ENCODE measurements at regions not wholly inside any gene's neighbourhood (a gene's known extent, or its start where the extent isn't known, plus 50 kb on each side); places are given as distances from the start of the nearest gene placed in this dataset.

DNA sequence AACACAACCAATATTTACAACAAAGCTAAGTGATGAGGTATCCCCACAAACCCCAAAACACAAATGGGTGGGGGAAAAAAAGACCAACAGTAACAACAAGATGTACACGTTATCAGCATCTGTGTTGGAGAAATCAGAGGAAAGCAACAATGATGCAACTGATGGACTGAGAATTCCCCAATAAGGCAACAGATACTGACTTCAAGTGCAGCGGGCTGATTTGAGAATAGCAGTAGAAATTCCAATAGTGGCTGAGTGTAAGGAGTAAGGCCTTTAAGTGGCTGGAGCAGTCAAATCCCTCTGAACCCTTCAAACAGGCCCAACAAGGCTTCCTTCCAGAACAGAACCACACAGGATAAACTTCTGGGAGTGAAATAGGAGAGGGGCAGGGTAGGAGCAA, 97.6 kb downstream of the TM2D1 start:
- Histone ChIP-seq H3K27ac (ENCODE audit: extremely low read depth, low read depth, low read length) (no peak overlapping the region), H3K4me3 (ENCODE audit: low read depth, low read length) (no peak overlapping the region), H3K9me3 (ENCODE audit: control insufficient read depth, insufficient read depth, low read depth, low read length) (no peaks in the 10 kb centered on the region), H3K36me3 (ENCODE audit: control insufficient read depth in 2 of 2, insufficient read depth in 1 of 2, low read length in 2 of 2) (no peaks in the 10 kb centered on the region), H3K4me1 (ENCODE audit: control insufficient read depth, insufficient read depth, low read length) (no peaks in the 10 kb centered on the region)
- TF ChIP-seq ZNF654 (tag by site-specific recombination; IDR thresholded peaks at IDR 0.05; ENCODE audit: low read depth) (no peak), ZIC2 (tag by site-specific recombination; IDR thresholded peaks at IDR 0.05) (no peak), MZF1 (tag by site-specific recombination; IDR thresholded peaks at IDR 0.05; ENCODE audit: borderline replicate concordance) (no peak), WT1 (tag by site-specific recombination; IDR thresholded peaks at IDR 0.05) (no peak), OSR2 (tag by site-specific recombination; IDR thresholded peaks at IDR 0.05) (no peak)
- TF ChIP-seq, protein P1, sequence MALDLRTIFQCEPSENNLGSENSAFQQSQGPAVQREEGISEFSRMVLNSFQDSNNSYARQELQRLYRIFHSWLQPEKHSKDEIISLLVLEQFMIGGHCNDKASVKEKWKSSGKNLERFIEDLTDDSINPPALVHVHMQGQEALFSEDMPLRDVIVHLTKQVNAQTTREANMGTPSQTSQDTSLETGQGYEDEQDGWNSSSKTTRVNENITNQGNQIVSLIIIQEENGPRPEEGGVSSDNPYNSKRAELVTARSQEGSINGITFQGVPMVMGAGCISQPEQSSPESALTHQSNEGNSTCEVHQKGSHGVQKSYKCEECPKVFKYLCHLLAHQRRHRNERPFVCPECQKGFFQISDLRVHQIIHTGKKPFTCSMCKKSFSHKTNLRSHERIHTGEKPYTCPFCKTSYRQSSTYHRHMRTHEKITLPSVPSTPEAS (tag by site-specific recombination; IDR thresholded peaks at IDR 0.05), result no peak
- CTCF ChIA-PET, result no interaction called here
- POLR2A ChIA-PET, result no interaction called here

DNA sequence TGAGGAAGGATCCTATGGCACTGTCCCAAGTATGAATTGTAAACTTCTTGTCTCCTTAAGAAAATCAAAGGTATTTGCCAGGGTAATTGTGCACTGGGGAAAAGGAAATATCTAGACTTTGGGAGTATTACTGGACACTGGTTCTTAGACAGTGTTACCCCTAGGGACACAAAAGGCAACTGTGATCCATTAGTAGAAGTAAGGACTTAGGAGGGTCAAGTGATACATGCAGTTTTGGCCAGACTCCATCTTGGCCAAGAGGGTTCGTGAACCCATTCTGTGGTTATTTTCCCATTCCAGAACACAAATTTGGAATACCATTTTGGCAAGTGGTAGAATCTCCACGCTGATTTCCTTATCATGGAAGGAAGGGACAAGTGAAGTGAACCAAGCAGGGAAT, 98.1 kb downstream of the TM2D1 start:
- no peaks in the 10 kb centered on the region for H3K4me1 ChIP-seq (ENCODE audit: control insufficient read depth, insufficient read depth, low read length)
- H3K36me3 ChIP-seq (ENCODE audit: control insufficient read depth in 2 of 2, insufficient read depth in 1 of 2, low read length in 2 of 2), result no peaks in the 10 kb centered on the region
- H3K9me3 ChIP-seq (ENCODE audit: control insufficient read depth, insufficient read depth, low read depth, low read length), result no peaks in the 10 kb centered on the region
- TF ChIP-seq ZNF549 (tag by site-specific recombination; IDR thresholded peaks at IDR 0.05) (no peak), ZNF214 (tag by site-specific recombination; IDR thresholded peaks at IDR 0.05; ENCODE audit: borderline replicate concordance) (no peak), KLF7 (tag by site-specific recombination; IDR thresholded peaks at IDR 0.05; ENCODE audit: borderline replicate concordance) (no peak), ZNF169 (tag by site-specific recombination; IDR thresholded peaks at IDR 0.05) (no peak), ZBTB7A (tag by site-specific recombination; IDR thresholded peaks at IDR 0.05; ENCODE audit: low read depth) (no peak), ZNF133 (tag by site-specific recombination; IDR thresholded peaks at IDR 0.05) (no peak)
- TF ChIP-seq, protein P2, sequence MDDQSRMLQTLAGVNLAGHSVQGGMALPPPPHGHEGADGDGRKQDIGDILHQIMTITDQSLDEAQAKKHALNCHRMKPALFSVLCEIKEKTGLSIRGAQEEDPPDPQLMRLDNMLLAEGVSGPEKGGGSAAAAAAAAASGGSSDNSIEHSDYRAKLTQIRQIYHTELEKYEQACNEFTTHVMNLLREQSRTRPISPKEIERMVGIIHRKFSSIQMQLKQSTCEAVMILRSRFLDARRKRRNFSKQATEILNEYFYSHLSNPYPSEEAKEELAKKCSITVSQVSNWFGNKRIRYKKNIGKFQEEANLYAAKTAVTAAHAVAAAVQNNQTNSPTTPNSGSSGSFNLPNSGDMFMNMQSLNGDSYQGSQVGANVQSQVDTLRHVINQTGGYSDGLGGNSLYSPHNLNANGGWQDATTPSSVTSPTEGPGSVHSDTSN (CRISPR knock-in tag; IDR thresholded peaks at IDR 0.05), result no peak
- TF ChIP-seq, protein P3, sequence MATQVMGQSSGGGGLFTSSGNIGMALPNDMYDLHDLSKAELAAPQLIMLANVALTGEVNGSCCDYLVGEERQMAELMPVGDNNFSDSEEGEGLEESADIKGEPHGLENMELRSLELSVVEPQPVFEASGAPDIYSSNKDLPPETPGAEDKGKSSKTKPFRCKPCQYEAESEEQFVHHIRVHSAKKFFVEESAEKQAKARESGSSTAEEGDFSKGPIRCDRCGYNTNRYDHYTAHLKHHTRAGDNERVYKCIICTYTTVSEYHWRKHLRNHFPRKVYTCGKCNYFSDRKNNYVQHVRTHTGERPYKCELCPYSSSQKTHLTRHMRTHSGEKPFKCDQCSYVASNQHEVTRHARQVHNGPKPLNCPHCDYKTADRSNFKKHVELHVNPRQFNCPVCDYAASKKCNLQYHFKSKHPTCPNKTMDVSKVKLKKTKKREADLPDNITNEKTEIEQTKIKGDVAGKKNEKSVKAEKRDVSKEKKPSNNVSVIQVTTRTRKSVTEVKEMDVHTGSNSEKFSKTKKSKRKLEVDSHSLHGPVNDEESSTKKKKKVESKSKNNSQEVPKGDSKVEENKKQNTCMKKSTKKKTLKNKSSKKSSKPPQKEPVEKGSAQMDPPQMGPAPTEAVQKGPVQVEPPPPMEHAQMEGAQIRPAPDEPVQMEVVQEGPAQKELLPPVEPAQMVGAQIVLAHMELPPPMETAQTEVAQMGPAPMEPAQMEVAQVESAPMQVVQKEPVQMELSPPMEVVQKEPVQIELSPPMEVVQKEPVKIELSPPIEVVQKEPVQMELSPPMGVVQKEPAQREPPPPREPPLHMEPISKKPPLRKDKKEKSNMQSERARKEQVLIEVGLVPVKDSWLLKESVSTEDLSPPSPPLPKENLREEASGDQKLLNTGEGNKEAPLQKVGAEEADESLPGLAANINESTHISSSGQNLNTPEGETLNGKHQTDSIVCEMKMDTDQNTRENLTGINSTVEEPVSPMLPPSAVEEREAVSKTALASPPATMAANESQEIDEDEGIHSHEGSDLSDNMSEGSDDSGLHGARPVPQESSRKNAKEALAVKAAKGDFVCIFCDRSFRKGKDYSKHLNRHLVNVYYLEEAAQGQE (tag by site-specific recombination; IDR thresholded peaks at IDR 0.05), result no peak
- TF ChIP-seq, protein P4, sequence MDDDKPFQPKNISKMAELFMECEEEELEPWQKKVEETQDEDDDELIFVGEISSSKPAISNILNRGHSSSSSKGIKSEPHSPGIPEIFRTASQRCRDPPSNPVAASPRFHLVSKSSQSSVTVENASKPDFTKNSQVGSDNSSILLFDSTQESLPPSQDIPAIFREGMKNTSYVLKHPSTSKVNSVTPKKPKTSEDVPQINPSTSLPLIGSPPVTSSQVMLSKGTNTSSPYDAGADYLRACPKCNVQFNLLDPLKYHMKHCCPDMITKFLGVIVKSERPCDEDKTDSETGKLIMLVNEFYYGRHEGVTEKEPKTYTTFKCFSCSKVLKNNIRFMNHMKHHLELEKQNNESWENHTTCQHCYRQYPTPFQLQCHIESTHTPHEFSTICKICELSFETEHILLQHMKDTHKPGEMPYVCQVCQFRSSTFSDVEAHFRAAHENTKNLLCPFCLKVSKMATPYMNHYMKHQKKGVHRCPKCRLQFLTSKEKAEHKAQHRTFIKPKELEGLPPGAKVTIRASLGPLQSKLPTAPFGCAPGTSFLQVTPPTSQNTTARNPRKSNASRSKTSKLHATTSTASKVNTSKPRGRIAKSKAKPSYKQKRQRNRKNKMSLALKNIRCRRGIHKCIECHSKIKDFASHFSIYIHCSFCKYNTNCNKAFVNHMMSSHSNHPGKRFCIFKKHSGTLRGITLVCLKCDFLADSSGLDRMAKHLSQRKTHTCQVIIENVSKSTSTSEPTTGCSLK (tag by site-specific recombination; IDR thresholded peaks at IDR 0.05), result no peak
- TF ChIP-seq, protein P5, sequence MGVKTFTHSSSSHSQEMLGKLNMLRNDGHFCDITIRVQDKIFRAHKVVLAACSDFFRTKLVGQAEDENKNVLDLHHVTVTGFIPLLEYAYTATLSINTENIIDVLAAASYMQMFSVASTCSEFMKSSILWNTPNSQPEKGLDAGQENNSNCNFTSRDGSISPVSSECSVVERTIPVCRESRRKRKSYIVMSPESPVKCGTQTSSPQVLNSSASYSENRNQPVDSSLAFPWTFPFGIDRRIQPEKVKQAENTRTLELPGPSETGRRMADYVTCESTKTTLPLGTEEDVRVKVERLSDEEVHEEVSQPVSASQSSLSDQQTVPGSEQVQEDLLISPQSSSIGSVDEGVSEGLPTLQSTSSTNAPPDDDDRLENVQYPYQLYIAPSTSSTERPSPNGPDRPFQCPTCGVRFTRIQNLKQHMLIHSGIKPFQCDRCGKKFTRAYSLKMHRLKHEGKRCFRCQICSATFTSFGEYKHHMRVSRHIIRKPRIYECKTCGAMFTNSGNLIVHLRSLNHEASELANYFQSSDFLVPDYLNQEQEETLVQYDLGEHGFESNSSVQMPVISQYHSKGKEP (tag by site-specific recombination; IDR thresholded peaks at IDR 0.05), result no peak
- TF ChIP-seq, protein P6, sequence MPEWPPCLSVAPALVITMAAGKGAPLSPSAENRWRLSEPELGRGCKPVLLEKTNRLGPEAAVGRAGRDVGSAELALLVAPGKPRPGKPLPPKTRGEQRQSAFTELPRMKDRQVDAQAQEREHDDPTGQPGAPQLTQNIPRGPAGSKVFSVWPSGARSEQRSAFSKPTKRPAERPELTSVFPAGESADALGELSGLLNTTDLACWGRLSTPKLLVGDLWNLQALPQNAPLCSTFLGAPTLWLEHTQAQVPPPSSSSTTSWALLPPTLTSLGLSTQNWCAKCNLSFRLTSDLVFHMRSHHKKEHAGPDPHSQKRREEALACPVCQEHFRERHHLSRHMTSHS (tag by site-specific recombination; IDR thresholded peaks at IDR 0.05), result no peak
- TF ChIP-seq, protein P7, sequence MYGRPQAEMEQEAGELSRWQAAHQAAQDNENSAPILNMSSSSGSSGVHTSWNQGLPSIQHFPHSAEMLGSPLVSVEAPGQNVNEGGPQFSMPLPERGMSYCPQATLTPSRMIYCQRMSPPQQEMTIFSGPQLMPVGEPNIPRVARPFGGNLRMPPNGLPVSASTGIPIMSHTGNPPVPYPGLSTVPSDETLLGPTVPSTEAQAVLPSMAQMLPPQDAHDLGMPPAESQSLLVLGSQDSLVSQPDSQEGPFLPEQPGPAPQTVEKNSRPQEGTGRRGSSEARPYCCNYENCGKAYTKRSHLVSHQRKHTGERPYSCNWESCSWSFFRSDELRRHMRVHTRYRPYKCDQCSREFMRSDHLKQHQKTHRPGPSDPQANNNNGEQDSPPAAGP (tag by site-specific recombination; IDR thresholded peaks at IDR 0.05), result no peak
- TF ChIP-seq, protein P8, sequence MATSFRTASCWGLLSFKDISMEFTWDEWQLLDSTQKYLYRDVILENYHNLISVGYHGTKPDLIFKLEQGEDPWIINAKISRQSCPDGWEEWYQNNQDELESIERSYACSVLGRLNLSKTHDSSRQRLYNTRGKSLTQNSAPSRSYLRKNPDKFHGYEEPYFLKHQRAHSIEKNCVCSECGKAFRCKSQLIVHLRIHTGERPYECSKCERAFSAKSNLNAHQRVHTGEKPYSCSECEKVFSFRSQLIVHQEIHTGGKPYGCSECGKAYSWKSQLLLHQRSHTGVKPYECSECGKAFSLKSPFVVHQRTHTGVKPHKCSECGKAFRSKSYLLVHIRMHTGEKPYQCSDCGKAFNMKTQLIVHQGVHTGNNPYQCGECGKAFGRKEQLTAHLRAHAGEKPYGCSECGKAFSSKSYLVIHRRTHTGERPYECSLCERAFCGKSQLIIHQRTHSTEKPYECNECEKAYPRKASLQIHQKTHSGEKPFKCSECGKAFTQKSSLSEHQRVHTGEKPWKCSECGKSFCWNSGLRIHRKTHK (tag by site-specific recombination; IDR thresholded peaks at IDR 0.05), result no peak
- no peak overlapping the region for H3K27ac ChIP-seq (ENCODE audit: extremely low read depth, low read depth, low read length)
- POLR2A ChIA-PET, result no interaction called here
- H3K4me3 ChIP-seq (ENCODE audit: low read depth, low read length), result no peak overlapping the region
- CTCF ChIA-PET, result no interaction called here

All from HEK293 (cell line).